GM21723 (cell line): ENCODE measurements at regions not wholly inside any gene's neighbourhood (a gene's known extent, or its start where the extent isn't known, plus 50 kb on each side); places are given as distances from the start of the nearest gene placed in this dataset.

ENCODE experiments used
- ATAC-seq: cut with Tn5 transposase; IDR thresholded peaks from one replicate; pipeline ENCODE4 v1.9.1; 2021; ENCODE audit warnings: mild to moderate bottlenecking, moderate library complexity; ENCODE audit not compliant: unreplicated experiment

DNA sequence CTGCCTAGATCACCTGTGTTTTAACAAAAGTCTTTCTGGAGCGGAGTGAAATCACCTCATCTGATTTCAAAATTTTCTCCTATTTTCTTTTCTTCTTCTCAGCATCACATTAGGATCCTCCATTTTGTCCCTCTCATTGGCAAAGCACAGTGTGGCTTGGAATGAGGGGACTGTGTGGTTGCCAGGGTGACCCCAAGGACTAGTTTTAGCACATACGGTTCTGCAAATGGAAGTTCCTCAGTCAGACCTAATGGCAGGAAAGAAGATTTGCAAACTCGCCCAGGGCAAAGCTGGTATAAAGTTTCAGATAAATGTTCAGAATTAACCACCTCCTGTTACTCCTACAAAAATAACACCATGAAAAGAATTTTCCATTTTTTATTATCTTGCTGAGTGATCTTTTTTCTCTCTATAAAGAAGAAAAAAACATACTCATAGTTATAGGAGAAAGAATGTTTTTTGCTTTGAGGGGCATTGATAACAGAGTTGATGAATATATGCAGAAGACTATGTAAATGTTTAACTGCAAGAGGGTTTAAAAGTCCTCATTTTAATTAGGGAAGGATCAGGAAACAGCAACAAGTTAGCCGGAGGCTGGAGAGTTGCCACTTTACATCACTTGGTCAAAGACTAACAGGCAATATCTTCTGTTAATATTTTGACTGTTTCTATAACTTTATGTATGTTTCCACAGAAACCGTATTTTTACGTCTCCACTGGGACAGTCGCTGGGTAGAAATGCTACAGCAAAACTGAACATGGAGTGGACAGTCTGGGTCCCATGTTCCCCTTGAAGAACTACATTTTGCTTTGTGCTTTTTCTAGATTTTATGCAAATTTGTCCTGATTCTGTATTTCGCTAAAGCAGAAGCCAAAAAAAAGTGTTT, 257.8 kb downstream of the NR2F1-AS1 start:
- no peak for ATAC-seq

DNA sequence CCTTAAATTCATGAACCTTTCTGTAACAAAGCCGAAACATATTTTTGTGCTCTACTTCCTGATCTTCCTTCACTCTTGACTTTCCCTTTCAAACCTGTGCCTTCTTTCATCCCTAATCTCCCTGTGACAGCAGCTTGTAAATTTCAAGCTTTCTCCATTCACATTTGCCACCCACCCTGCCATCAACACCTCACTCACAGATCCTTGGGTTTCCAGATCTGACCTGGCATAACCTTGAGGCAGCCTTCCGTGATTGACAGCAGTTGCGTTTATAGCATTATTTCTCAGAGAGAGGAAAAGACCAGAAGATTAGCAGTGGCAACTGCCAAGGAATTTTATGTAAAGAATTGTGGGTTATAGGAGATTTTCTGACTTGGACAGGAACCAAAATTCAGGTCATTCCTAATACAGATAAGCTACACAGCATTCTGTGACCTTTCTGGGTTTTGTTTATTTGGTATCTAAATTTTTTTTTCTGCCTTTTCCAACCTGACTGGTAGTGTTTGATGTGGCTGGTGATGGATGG, 260.0 kb downstream of the NR2F1-AS1 start:
- no peak for ATAC-seq

DNA sequence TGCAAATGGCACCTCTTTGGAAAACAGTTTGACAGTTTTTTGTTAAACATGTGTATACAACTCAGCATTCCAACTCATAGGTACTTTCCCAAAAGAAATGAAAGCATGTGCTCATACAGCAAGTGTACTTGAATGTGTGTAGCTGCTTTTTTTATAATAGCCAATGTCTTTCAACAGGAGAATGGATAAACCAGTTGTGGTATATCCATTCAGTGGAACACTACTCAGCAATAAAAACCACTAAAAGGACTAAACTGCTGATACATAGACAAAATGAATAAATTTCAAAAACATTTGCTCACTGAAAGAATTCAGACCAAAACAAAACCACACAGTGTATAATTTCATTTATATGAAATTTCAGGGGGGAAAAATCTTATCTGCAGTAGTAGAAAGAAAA, 267.3 kb downstream of the NR2F1-AS1 start:
- no peak for ATAC-seq

DNA sequence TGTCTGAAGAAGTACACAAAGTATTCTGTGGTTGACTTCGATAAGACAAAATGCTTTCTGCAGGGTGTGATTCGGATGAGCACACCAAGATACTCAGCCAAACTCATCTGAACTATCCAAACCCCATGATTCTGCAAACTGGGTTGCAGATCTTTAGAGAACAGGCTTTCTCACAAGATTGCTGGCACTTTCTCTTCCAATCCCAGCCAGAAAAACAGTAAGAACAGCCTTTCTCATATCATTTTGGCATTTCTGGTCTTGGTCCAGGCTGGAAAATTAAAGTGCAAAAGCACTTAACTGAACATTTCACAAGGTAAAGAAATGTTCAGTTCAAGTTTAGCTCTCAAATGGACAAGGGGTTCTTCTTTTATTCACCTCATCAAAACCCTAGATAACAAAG, 269.1 kb downstream of the NR2F1-AS1 start:
- ATAC-seq, result no peak

DNA sequence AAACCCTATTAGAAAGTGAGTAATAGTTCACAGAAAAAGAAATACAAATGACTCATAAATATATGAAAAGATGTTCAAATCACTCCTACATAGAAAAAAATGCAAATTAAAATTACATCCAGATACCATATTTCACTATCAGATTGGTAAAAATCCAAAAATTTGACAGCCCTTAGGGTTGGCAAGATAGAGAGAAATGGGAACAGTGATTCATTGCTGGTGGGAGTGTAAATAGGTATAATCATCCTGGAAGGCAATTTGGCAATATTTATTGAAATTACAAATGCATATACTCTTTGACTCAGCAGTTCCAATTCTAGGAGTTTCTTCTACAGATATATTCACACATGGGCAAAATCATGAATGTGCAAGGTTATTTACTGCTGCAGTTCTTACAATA, 273.5 kb downstream of the NR2F1-AS1 start:
- no peak for ATAC-seq

DNA sequence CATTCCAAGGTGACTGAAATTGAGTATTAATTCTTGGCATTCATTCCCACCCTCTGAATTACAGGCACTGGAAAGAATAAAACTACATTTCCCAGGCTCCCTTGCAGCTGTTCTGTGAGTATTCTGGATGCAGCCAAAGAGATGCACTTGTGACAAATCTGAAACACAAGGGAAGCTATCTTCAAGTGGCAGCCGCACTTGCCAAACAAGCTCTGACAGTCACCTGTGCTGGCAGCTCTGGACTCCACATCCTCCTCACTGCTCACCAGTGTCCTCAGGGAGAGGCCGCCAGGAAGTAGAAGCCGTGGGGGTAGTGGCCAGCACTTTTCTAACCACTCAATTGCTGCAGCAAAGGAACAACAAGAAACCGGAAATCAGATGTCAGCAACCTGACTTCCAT, 275.0 kb downstream of the NR2F1-AS1 start:
- ATAC-seq, result no peak

DNA sequence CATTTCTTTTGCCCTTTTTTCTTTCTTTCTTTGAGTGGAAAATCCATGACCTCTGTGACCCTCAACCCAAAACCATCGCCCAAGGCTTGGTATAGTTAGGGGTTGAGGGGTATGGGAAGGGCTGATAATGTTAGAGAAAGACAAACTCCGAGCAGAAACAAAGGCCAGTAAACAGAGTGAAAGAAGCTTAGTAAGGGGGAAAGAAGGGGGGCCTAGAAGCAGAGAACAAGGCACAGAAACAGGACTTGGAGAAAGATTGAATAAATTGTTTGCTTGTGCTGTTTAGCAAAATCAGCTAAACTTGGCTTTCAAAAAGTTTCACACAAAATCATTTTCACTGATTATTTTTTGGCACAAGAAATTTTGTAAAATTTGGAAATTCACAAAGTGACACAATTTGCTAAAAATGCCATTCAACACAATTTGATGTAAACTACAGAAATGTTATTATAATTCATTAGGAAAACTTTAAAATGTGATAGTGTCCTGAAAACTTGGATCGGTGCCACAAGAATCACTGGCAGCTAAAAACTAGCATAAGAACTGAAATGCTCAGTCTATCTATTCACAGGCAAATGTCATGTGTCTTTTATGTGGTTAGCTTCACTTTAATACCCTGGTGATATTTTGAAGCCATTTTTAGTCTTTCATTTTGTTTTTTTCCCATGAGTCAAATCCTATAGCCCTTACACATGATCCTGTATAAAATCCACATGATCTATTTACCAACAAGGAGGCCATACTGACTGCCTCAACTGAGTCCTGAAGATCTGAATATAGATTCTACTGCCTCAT, 276.4 kb downstream of the NR2F1-AS1 start:
- ATAC-seq, result no peak

DNA sequence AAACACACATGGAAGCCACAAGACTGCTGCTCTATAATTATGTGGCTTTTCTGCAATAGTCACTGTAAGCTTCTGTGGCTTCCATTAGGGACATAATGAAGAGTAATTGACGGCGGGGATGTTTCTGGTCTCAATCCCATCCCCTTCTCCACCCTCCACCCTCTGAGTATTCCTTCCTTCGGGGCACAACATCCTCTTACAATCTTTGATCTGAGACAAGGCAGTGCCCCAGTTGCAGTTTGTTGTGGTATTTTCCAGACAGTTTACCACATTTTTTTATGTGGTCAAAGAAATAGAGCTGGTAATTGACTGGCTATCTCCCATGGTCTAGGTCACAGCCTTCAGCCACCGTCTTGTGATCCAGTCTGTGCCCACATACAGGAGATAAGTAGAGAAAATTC, 277.7 kb downstream of the NR2F1-AS1 start:
- ATAC-seq, result no peak

DNA sequence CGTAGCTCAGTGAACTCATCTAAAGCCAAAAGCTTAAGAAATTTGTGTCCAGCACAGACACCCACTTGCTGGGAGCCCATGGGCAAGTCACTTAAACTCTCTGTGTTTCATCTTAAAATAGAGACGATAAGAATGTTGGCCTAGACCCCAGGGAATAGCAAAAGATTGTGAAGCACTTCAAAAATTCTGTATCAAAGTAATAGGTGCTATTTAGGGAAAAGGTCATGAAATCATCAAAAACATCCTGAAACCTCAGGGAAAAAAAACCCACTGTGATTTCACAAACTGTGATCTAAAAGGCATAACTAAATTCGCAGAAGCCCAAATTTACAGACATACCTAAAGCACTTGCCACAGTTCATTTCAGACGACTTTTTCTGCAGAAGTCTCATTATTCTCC, 278.3 kb downstream of the NR2F1-AS1 start:
- no peak for ATAC-seq

DNA sequence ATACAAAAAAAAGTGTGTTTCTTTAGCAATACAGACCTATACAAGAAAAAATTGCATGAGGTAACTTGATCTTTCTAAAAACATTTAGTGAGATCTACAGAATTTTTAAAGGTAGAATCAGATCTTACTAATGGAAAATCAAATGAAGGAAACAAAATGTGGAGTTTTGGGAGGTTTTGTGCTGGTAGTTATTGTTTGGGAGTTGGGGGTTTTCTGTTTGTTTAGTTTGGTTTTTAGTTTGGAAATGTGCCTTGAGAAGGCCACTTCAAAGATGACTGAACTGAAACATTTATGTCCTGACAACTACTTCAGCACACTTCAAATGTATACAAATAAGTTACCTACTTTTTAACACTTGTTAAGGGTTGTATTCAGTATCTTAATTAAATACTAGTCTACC, 280.1 kb downstream of the NR2F1-AS1 start:
- ATAC-seq, result no peak

DNA sequence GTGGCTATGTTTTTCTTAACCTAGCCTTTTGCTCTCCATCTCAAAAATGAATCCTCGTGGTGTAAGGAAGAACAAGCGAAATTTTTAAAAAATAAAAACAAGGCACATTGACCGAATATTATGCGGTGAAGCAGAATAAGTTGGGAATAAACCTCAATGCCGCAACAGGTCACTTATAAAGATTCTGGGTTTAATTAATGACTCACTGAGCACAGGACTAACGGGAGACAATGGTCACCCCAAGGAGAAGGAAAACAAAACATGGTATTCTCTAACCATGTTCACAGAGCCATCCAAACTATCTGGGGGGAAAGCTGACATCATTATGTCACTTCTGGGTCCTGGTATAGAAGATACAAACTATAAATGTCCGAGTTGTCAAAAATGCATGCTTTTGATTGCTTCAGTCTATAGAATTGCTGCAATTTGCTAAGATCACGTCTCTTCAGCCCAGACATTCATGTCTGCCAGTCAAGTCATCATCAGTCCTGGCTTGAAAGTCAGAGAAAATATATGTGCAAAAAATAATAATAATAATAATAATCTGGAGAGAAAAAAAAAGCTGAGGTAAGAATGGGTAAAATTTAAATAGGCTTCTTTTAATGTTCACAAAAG, 280.6 kb downstream of the NR2F1-AS1 start:
- no peak for ATAC-seq

DNA sequence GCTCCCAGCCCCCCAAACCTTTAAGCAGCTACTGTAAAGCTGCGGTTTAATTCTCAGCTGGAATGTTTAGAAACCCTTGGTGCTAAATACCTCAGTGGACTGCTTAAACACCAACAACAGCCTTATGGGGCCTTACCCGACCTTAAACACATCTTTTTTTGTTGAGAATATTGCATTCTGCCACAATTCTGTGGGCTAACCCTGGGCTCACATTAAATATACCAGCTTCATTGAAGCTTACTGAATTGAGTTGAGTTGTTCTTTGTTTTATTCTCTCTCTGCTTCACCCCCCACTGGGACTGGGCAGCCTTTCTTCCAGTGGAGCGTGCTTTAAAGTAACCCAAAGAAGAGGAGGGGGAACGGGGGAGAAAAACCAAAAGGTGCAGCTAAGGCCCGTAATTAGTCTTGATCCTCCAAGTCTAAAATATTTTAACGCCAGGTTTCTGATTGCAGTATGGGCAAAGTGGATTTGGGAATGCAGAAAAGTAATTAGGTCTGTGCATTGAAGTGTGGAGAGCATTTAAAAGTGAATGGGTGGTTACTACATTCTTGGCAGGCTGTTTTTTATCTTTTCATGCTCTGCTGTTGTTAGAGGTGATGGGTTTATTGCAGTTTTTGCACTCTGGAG, 281.2 kb downstream of the NR2F1-AS1 start:
- ATAC-seq, result no peak

DNA sequence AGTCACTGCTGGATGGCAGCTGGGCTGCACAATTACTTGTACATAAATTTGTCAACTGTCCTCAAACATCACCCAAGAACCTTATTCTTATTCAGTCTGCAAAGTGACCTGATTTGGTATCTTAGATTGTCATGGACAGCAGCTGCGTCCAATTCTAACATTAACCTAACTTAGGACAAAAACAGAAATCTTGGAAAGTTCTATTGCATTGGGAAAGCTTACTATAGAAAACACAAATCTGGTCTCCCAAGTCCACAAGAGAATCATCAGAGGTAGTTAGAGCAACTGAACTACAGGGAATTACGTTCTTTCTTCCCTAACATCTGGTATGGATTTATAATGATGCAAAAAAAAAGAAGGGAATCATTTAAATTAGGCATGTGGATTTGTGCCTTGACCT, 283.9 kb downstream of the NR2F1-AS1 start:
- no peak for ATAC-seq

DNA sequence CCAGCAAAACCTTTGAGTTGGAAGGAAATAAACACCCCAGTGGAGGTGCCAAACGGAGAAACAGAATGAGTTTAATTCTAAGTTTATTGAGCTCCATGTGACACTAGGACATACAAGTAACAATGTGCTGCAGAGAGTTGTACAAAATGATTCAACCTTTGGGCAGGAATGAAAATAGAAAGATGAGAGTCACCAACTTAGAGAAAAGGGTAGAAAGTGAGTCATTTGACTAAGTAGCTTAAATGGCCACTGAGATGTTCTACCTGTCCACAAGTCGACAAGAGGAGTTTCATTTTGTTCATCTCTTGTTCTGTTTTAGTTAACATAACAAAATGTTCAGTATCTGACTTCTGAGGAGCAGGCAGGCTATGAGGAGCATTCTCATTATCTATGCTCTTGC, 284.7 kb downstream of the NR2F1-AS1 start:
- no peak for ATAC-seq

DNA sequence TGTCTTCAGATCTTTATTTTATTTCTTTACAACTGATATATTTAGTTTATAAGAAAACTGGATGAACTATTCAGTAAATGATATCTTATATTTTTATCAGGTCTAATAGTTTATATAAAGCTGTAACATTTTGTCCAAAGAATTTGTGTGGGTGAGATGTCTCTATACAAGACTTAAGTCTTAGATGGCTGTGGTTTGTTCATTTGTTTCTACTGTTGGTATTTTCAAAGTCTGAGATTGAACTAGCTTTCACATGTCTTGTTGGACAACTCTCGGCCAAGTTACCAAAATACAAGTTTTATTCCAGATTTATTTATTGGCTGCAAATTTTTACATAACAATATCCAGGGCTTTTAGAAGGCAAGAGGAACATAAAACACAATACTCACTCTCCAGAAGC, 286.0 kb downstream of the NR2F1-AS1 start:
- ATAC-seq, result no peak

DNA sequence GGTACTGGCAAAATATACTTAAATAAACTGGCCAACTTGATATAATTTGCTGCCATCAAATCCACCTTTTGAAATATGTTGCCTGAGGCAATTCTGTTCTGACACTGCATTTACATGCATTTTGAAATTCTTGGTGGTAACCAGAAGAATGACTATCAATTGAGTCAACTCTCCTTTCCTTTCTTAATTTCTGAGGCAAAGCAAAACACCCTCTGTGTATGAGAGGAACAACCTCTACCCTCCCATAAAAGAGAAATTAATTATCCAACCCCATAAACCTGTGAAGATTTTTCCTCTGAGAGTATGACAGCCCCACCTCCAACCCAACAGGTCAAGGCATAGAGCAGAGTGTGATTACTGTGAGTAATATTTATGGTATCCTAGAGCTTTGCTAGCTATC, 286.8 kb downstream of the NR2F1-AS1 start:
- ATAC-seq, result no peak

DNA sequence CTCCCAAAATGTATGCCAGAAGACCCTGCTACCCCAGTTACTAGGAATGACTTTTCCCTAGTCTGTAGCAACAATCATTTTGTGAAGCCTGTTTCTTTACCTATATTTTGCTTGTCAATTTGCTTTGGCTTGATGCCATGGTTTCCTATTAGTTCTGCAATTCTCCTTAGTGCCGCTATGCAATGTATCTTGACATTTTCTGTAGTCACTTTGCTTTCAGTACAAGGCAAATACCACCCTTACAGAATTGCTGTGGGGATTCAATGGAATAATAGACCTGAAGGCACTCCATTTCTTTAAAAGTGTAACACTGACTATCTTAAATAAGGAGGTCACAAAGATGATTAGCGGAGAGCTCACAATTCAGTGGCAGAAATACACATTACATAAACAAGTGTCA, 291.1 kb downstream of the NR2F1-AS1 start:
- no peak for ATAC-seq

DNA sequence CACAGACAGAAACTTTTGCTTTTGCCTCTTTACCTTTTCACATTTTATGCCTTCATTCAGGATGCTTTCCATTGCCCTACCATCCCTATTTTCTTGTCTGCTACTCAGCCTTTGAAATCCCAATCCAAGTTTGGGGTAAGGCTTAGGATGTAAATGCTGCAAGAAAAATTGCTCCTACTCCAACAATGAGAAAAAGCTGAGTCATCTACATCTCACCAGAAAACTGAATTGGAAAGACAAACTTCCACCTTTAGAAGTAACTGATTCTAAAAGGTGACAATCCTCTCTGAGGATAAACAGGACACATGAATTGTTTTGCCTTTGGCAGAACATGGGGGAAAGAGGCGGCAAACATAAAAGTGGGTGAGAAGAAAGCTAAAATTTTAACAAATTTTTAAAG, 295.6 kb downstream of the NR2F1-AS1 start:
- ATAC-seq, result no peak

DNA sequence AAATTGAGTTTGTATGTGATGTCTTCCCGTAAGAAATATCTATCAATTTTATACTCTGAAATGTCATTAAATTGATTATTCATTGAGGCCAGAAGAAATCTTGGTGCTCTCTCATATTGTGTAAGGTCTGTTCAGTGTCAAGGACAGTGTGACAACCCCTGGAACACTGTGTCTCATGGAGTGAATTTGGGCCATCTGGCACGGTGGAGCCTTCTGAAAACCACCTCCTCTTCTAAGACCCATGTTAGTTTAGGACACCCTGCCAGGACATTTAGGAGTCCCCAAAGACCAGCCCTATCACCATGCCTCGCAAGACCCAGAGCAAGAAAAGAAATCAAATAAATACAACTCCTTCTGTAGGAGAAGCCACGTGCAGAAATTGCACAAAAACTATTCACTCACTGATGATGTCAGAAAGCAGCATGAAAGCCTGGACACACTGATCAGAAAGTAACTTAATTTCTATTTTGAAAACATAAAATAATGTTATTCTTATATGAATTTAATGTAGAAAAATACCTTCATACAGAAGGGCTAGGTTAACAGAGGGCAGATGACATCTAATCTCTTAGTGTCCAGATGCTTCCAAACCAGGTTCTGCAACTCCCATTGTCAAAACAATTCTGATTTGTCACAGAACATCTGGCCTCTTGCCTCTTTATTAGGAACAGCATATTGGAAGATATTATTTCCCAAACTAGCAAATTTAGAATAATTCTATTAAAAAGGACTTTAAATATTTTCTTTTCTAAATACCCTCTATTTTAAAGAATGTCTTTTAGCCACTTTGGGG, 298.8 kb downstream of the NR2F1-AS1 start:
- no peak for ATAC-seq

DNA sequence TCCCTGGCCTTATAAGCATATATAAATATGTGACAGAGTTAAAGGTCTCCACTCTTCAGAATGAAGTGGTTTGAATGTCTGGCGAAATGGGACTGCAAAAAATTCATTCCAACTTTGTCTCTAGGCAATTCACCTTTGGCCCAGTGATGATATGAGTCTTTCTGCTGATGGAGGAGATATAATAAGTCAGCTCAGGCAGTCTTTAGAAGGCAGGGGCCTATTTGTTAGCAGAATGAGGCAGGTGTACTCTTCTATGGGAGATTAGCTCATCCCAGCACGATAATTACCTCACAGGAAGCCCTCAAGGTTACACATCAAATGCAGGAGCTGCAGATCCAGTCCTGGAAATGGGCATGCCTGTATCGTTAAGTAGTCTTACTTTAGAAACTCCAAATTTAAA, 300.5 kb downstream of the NR2F1-AS1 start:
- ATAC-seq, result no peak
